Body of pancreas (tissue), 4 donors: ENCODE measurements at regions not wholly inside any gene's neighbourhood (a gene's known extent, or its start where the extent isn't known, plus 50 kb on each side); places are given as distances from the start of the nearest gene placed in this dataset.
"Not testable (repeated sequence)": the region's sequence is repeated elsewhere in the genome, so short reads cannot be mapped to it uniquely, and the experiment has no call there.

ENCODE experiments used
- POLR2A ChIP-seq, 3 donors: fragments of 450-650 bp; IDR thresholded peaks; one replicate each; pipeline ENCODE4 v1.6.1; 2016; ENCODE audit warnings: antibody characterized with exemption in 3 of 3, mild to moderate bottlenecking in 2 of 3
- TF ChIP-seq, protein P1 (sequence below), 7 experiments: fragments of 450-650 bp in 4 of 7; fragments of 200-600 bp in 3 of 7; sonication (generic) in 3 of 7; IDR thresholded peaks; one replicate each; pipeline ENCODE4 v1.5.1; 2016 to 2019; ENCODE audit warnings: antibody characterized with exemption in 7 of 7

GRCh38 chr3:75258825-75259683 is 405.1 kb upstream of the FRG2C start:
- not testable (repeated sequence) for TF ChIP-seq POLR2A (IDR thresholded peaks at IDR 0.05)
- TF ChIP-seq, protein P1, sequence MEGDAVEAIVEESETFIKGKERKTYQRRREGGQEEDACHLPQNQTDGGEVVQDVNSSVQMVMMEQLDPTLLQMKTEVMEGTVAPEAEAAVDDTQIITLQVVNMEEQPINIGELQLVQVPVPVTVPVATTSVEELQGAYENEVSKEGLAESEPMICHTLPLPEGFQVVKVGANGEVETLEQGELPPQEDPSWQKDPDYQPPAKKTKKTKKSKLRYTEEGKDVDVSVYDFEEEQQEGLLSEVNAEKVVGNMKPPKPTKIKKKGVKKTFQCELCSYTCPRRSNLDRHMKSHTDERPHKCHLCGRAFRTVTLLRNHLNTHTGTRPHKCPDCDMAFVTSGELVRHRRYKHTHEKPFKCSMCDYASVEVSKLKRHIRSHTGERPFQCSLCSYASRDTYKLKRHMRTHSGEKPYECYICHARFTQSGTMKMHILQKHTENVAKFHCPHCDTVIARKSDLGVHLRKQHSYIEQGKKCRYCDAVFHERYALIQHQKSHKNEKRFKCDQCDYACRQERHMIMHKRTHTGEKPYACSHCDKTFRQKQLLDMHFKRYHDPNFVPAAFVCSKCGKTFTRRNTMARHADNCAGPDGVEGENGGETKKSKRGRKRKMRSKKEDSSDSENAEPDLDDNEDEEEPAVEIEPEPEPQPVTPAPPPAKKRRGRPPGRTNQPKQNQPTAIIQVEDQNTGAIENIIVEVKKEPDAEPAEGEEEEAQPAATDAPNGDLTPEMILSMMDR (IDR thresholded peaks at IDR 0.05): peak; percentile 3 to 57 (median 41)
